WTC11 (cell line): ENCODE measurements at regions not wholly inside any gene's neighbourhood (a gene's known extent, or its start where the extent isn't known, plus 50 kb on each side); places are given as distances from the start of the nearest gene placed in this dataset.

Source experiments
- ATAC-seq: fragments of 200-7000 bp; cut with Tn5 transposase; 2 replicates; pipeline ENCODE4 v1.10.0; 2021; ENCODE audit warnings: mild to moderate bottlenecking, moderate library complexity
- CTCF ChIA-PET: fragments of 300-600 bp; sonication (Branson Sonifier 250); formaldehyde crosslinking; loops from one replicate; lab custom pipeline; 2021; ENCODE audit warnings: antibody characterized with exemption; lab: Charles Lee
- POLR2A ChIA-PET: fragments of 350-600 bp; sonication (Branson Sonifier 250); formaldehyde crosslinking; loops from one replicate; lab custom pipeline; 2021; ENCODE audit warnings: antibody characterized with exemption; lab: Charles Lee
- DNase-seq: peaks from one replicate; pipeline ENCODE4 v3.0.0; 2021; ENCODE audit warnings: low spot score
- H3K27ac Mint-ChIP-seq: 2 replicates; pipeline ENCODE4 v1.8.0; 2021; ENCODE audit warnings: mixed read lengths
- H3K27me3 Mint-ChIP-seq: 2 replicates; pipeline ENCODE4 v1.8.0; 2021; ENCODE audit warnings: low read depth, mild to moderate bottlenecking, moderate library complexity, mixed read lengths
- H3K36me3 Mint-ChIP-seq: 2 replicates; pipeline ENCODE4 v1.8.0; 2021; ENCODE audit warnings: mixed read lengths
- H3K4me1 Mint-ChIP-seq: 2 replicates; pipeline ENCODE4 v1.8.0; 2022; ENCODE audit warnings: mixed read lengths
- H3K4me3 Mint-ChIP-seq: 2 replicates; pipeline ENCODE4 v1.8.0; 2021; ENCODE audit warnings: mild to moderate bottlenecking, moderate library complexity, mixed read lengths
- H3K9me3 Mint-ChIP-seq: 2 replicates; pipeline ENCODE4 v1.8.0; 2021; ENCODE audit warnings: mixed read lengths
- ATF1 ChIP-seq: sonication (generic); formaldehyde crosslinking; IDR thresholded peaks from 2 replicates; pipeline ENCODE4 v1.8.1; 2023; ENCODE audit warnings: mild to moderate bottlenecking, moderate library complexity, missing genetic modification reagents
- EMX1 ChIP-seq: fragments of 250-450 bp; sonication (Bioruptor Pico); IDR thresholded peaks from 2 replicates; pipeline ENCODE4 v1.8.0; 2021; ENCODE audit warnings: mild to moderate bottlenecking
- FOXK1 ChIP-seq: sonication (generic); formaldehyde crosslinking; IDR thresholded peaks from 2 replicates; pipeline ENCODE4 v1.8.0; 2022; ENCODE audit warnings: mild to moderate bottlenecking, moderate library complexity, missing genetic modification reagents
- MYBL2 ChIP-seq: sonication (generic); formaldehyde crosslinking; IDR thresholded peaks from 2 replicates; pipeline ENCODE4 v1.8.1; 2023; ENCODE audit warnings: mild to moderate bottlenecking, moderate library complexity, missing genetic modification reagents
- NFYB ChIP-seq: sonication (generic); formaldehyde crosslinking; conservative IDR thresholded peaks from 2 replicates; pipeline ENCODE4 v1.8.0; 2022; ENCODE audit warnings: low read depth, missing genetic modification reagents
- NR2C2 ChIP-seq: sonication (generic); formaldehyde crosslinking; IDR thresholded peaks from 2 replicates; pipeline ENCODE4 v1.8.0; 2022; ENCODE audit warnings: mild to moderate bottlenecking, missing genetic modification reagents
- STAT6 ChIP-seq: sonication (generic); formaldehyde crosslinking; conservative IDR thresholded peaks from 2 replicates; pipeline ENCODE4 v1.8.1; 2023; ENCODE audit warnings: mild to moderate bottlenecking, low read depth, missing genetic modification reagents, moderate library complexity
- TEAD1 ChIP-seq: sonication (generic); formaldehyde crosslinking; IDR thresholded peaks from 2 replicates; pipeline ENCODE4 v1.8.0; 2022; ENCODE audit warnings: mild to moderate bottlenecking, missing genetic modification reagents
- TEAD4 ChIP-seq: sonication (generic); formaldehyde crosslinking; IDR thresholded peaks from 2 replicates; pipeline ENCODE4 v1.8.0; 2022; ENCODE audit warnings: mild to moderate bottlenecking, missing genetic modification reagents
- USF1 ChIP-seq: sonication (generic); formaldehyde crosslinking; IDR thresholded peaks from 2 replicates; pipeline ENCODE4 v1.8.0; 2022; ENCODE audit warnings: mild to moderate bottlenecking, missing genetic modification reagents
- ZMAT4 ChIP-seq: fragments of 250-450 bp; sonication (Bioruptor Pico); IDR thresholded peaks from 2 replicates; pipeline ENCODE4 v1.9.0; 2021; ENCODE audit warnings: mild to moderate bottlenecking
- ZNF138 ChIP-seq: sonication (generic); formaldehyde crosslinking; conservative IDR thresholded peaks from 2 replicates; pipeline ENCODE4 v1.8.1; 2022; ENCODE audit warnings: mild to moderate bottlenecking, moderate library complexity, missing genetic modification reagents
- ZNF232 ChIP-seq: sonication (generic); formaldehyde crosslinking; IDR thresholded peaks from 2 replicates; pipeline ENCODE4 v1.8.0; 2022; ENCODE audit warnings: mild to moderate bottlenecking, missing genetic modification reagents
- ZNF512 ChIP-seq: sonication (generic); formaldehyde crosslinking; IDR thresholded peaks from 2 replicates; pipeline ENCODE4 v1.8.1; 2022; ENCODE audit warnings: missing genetic modification reagents, borderline replicate concordance
- TF ChIP-seq, protein P1 (sequence below): sonication (generic); formaldehyde crosslinking; IDR thresholded peaks from 2 replicates; pipeline ENCODE4 v1.8.0; 2023; ENCODE audit warnings: missing genetic modification reagents
- TF ChIP-seq, protein P2 (sequence below): sonication (generic); formaldehyde crosslinking; IDR thresholded peaks from 2 replicates; pipeline ENCODE4 v1.8.1; 2023; ENCODE audit warnings: mild to moderate bottlenecking, missing genetic modification reagents, moderate library complexity
- TF ChIP-seq, protein P3 (sequence below): fragments of 250-450 bp; sonication (Bioruptor Pico); IDR thresholded peaks from 2 replicates; pipeline ENCODE4 v2.1.2; 2022; ENCODE audit warnings: mild to moderate bottlenecking, moderate library complexity
- TF ChIP-seq, protein P4 (sequence below): sonication (generic); formaldehyde crosslinking; IDR thresholded peaks from 2 replicates; pipeline ENCODE4 v1.8.1; 2022; ENCODE audit warnings: mild to moderate bottlenecking, missing genetic modification reagents, moderate library complexity, borderline replicate concordance
- TF ChIP-seq, protein P5 (sequence below): fragments of 250-450 bp; sonication (Bioruptor Pico); IDR thresholded peaks from 2 replicates; pipeline ENCODE4 v1.9.0; 2021; ENCODE audit warnings: moderate library complexity, mild to moderate bottlenecking, inconsistent platforms, borderline replicate concordance
- TF ChIP-seq, protein P6 (sequence below): fragments of 250-450 bp; sonication (Bioruptor Pico); IDR thresholded peaks from 2 replicates; pipeline ENCODE4 v1.8.0; 2021; ENCODE audit warnings: mild to moderate bottlenecking

DNA sequence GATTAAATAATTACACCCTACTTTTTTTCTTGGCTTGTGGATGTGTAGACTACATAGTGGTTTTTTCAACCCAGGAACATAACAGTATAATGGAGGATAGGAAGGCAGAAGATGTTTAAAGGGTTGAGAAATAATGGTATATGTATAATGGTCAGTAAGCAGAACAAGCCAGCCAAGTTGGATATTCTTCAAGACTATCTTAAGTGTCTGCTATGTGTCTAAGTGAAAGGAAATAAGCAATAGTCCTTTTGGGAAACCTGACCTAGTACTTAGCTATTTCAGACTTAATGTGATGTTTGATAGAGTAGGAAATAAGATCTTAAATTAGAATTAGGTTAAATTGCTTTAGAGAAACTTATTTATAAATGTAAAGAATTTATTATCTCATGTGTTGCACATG lies 85.7 kb downstream of the PTPDC1 start (continued):
- TF ChIP-seq, protein P1, sequence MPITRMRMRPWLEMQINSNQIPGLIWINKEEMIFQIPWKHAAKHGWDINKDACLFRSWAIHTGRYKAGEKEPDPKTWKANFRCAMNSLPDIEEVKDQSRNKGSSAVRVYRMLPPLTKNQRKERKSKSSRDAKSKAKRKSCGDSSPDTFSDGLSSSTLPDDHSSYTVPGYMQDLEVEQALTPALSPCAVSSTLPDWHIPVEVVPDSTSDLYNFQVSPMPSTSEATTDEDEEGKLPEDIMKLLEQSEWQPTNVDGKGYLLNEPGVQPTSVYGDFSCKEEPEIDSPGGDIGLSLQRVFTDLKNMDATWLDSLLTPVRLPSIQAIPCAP (CRISPR knock-in tag), result no peak
- no peak for TF ChIP-seq FOXK1 (CRISPR knock-in tag)
- TF ChIP-seq MYBL2, result no peak
- no peak for TF ChIP-seq ZNF232
- TF ChIP-seq, protein P2, sequence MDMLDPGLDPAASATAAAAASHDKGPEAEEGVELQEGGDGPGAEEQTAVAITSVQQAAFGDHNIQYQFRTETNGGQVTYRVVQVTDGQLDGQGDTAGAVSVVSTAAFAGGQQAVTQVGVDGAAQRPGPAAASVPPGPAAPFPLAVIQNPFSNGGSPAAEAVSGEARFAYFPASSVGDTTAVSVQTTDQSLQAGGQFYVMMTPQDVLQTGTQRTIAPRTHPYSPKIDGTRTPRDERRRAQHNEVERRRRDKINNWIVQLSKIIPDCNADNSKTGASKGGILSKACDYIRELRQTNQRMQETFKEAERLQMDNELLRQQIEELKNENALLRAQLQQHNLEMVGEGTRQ (CRISPR knock-in tag), result no peak
- no peak for TF ChIP-seq ZMAT4
- no peak for TF ChIP-seq USF1 (CRISPR knock-in tag)
- no peak for TF ChIP-seq TEAD1 (CRISPR knock-in tag)
- TF ChIP-seq, protein P3, sequence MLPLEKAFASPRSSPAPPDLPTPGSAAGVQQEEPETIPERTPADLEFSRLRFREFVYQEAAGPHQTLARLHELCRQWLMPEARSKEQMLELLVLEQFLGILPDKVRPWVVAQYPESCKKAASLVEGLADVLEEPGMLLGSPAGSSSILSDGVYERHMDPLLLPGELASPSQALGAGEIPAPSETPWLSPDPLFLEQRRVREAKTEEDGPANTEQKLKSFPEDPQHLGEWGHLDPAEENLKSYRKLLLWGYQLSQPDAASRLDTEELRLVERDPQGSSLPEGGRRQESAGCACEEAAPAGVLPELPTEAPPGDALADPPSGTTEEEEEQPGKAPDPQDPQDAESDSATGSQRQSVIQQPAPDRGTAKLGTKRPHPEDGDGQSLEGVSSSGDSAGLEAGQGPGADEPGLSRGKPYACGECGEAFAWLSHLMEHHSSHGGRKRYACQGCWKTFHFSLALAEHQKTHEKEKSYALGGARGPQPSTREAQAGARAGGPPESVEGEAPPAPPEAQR (CRISPR knock-in tag), result no peak
- TF ChIP-seq, protein P4, sequence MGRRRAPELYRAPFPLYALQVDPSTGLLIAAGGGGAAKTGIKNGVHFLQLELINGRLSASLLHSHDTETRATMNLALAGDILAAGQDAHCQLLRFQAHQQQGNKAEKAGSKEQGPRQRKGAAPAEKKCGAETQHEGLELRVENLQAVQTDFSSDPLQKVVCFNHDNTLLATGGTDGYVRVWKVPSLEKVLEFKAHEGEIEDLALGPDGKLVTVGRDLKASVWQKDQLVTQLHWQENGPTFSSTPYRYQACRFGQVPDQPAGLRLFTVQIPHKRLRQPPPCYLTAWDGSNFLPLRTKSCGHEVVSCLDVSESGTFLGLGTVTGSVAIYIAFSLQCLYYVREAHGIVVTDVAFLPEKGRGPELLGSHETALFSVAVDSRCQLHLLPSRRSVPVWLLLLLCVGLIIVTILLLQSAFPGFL (CRISPR knock-in tag), result no peak
- TF ChIP-seq, all 79 proteins: peak for 0

GRCh38 chr9:94173632-94174031 lies 85.5 kb upstream of the ZNF169 start:
- Mint-ChIP-seq H3K4me1 (peaks cover 57% of the 10 kb centered on the region), H3K27me3 (no peaks in the 10 kb centered on the region), H3K9me3 (no peaks in the 10 kb centered on the region), H3K4me3 (no peak overlapping the region), H3K36me3 (peaks cover 42% of the 10 kb centered on the region), H3K27ac (peak overlapping the region; percentile 49; the same call in 1 of the 2 replicates)
- ChIA-PET POLR2A (no interaction called here), CTCF (no interaction called here)
- DNase-seq (no peak), ATAC-seq (no peak)
- TF ChIP-seq ZNF512 (CRISPR knock-in tag) (no peak), NFYB (CRISPR knock-in tag) (no peak), NR2C2 (CRISPR knock-in tag) (no peak), ATF1 (CRISPR knock-in tag) (no peak), ZNF138 (no peak), EMX1 (CRISPR knock-in tag) (no peak), STAT6 (CRISPR knock-in tag) (no peak), TEAD4 (CRISPR knock-in tag) (no peak)
- TF ChIP-seq, protein P3 (CRISPR knock-in tag), result no peak
- TF ChIP-seq, protein P5, sequence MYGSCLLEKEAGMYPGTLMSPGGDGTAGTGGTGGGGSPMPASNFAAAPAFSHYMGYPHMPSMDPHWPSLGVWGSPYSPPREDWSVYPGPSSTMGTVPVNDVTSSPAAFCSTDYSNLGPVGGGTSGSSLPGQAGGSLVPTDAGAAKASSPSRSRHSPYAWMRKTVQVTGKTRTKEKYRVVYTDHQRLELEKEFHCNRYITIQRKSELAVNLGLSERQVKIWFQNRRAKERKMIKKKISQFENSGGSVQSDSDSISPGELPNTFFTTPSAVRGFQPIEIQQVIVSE (CRISPR knock-in tag), result no peak
- TF ChIP-seq, protein P6, sequence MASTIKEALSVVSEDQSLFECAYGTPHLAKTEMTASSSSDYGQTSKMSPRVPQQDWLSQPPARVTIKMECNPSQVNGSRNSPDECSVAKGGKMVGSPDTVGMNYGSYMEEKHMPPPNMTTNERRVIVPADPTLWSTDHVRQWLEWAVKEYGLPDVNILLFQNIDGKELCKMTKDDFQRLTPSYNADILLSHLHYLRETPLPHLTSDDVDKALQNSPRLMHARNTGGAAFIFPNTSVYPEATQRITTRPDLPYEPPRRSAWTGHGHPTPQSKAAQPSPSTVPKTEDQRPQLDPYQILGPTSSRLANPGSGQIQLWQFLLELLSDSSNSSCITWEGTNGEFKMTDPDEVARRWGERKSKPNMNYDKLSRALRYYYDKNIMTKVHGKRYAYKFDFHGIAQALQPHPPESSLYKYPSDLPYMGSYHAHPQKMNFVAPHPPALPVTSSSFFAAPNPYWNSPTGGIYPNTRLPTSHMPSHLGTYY, result no peak
